ENCODE measurements at regions not wholly inside any gene's neighbourhood (a gene's known extent, or its start where the extent isn't known, plus 50 kb on each side); places are given as distances from the start of the nearest gene placed in this dataset.

- TF ChIP-seq, protein P1, sequence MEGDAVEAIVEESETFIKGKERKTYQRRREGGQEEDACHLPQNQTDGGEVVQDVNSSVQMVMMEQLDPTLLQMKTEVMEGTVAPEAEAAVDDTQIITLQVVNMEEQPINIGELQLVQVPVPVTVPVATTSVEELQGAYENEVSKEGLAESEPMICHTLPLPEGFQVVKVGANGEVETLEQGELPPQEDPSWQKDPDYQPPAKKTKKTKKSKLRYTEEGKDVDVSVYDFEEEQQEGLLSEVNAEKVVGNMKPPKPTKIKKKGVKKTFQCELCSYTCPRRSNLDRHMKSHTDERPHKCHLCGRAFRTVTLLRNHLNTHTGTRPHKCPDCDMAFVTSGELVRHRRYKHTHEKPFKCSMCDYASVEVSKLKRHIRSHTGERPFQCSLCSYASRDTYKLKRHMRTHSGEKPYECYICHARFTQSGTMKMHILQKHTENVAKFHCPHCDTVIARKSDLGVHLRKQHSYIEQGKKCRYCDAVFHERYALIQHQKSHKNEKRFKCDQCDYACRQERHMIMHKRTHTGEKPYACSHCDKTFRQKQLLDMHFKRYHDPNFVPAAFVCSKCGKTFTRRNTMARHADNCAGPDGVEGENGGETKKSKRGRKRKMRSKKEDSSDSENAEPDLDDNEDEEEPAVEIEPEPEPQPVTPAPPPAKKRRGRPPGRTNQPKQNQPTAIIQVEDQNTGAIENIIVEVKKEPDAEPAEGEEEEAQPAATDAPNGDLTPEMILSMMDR (IDR thresholded peaks at IDR 0.05; ENCODE audit: borderline replicate concordance, extremely low read depth, low read length, poor library complexity, severe bottlenecking), result no peak
- TF ChIP-seq EZH2 (IDR thresholded peaks at IDR 0.05; ENCODE audit: borderline replicate concordance, low read depth, low read length, severe bottlenecking), result no peak
Observed at GRCh38 chr11:70841264-70841663, 411.1 kb downstream of the SHANK2 start.
